Amygdala (tissue), 56 donors: ENCODE measurements at regions not wholly inside any gene's neighbourhood (a gene's known extent, or its start where the extent isn't known, plus 50 kb on each side); places are given as distances from the start of the nearest gene placed in this dataset.

Experiments used
- DNase-seq, 56 donors: peaks; one replicate each; lab custom pipeline; 2025; lab: John Stamatoyannopoulos, UW

GRCh38 chr2:6657855-6658254, 207.9 kb downstream of the CMPK2 start:
- DNase-seq, result no peak

GRCh38 chr2:6664332-6665061, 201.2 kb downstream of the CMPK2 start:
- no peak for DNase-seq

GRCh38 chr2:6665093-6666045, 200.3 kb downstream of the CMPK2 start:
- no peak for DNase-seq

GRCh38 chr2:6667326-6667725, 198.4 kb downstream of the CMPK2 start:
- DNase-seq, result no peak

- no peak for DNase-seq
Observed at GRCh38 chr2:6671913-6672312, 193.8 kb downstream of the CMPK2 start.

- no peak for DNase-seq
Observed at GRCh38 chr2:6674381-6674780, 191.3 kb downstream of the CMPK2 start.

- no peak for DNase-seq
Observed at GRCh38 chr2:6675791-6676190, 189.9 kb downstream of the CMPK2 start.

- no peak for DNase-seq
Observed at GRCh38 chr2:6676241-6676640, 189.5 kb downstream of the CMPK2 start.

- DNase-seq, result no peak
Observed at GRCh38 chr2:6676776-6677175, 188.9 kb downstream of the CMPK2 start.

GRCh38 chr2:6679471-6679870, 186.2 kb downstream of the CMPK2 start:
- DNase-seq, result no peak

GRCh38 chr2:6683516-6683915, 182.2 kb downstream of the CMPK2 start:
- DNase-seq, result no peak

- no peak for DNase-seq
Observed at GRCh38 chr2:6685447-6685846, 180.3 kb downstream of the CMPK2 start.

GRCh38 chr2:6692056-6692455, 173.7 kb downstream of the CMPK2 start:
- no peak for DNase-seq

GRCh38 chr2:6692819-6693218, 172.9 kb downstream of the CMPK2 start:
- DNase-seq, result no peak

GRCh38 chr2:6694555-6694954, 171.2 kb downstream of the CMPK2 start:
- DNase-seq, result no peak

- no peak for DNase-seq
Observed at GRCh38 chr2:6700335-6700734, 165.4 kb downstream of the CMPK2 start.

- no peak for DNase-seq
Observed at GRCh38 chr2:6704077-6704476, 161.6 kb downstream of the CMPK2 start.

GRCh38 chr2:6721395-6721794, 144.3 kb downstream of the CMPK2 start:
- DNase-seq, result no peak

GRCh38 chr2:6722574-6722973, 143.1 kb downstream of the CMPK2 start:
- DNase-seq, result no peak

- no peak for DNase-seq
Observed at GRCh38 chr2:6723865-6724604, 141.7 kb downstream of the CMPK2 start.

- DNase-seq, result no peak
Observed at GRCh38 chr2:6724605-6725140, 141.0 kb downstream of the CMPK2 start.
